Ishikawa (cell line): ENCODE measurements at regions not wholly inside any gene's neighbourhood (a gene's known extent, or its start where the extent isn't known, plus 50 kb on each side); places are given as distances from the start of the nearest gene placed in this dataset.

ENCODE experiments used
- CREB1 ChIP-seq: IDR thresholded peaks from 2 replicates; pipeline ENCODE4 v1.6.1; 2012; ENCODE audit warnings: low read depth
- EGR1 ChIP-seq: IDR thresholded peaks from 2 replicates; pipeline ENCODE4 v1.6.1; 2012
- EP300 ChIP-seq: IDR thresholded peaks from 2 replicates; pipeline ENCODE4 v1.6.1; 2012; ENCODE audit warnings: borderline replicate concordance
- RAD21 ChIP-seq: IDR thresholded peaks from 2 replicates; pipeline ENCODE4 v1.6.1; 2012; ENCODE audit warnings: low read depth
- TAF1 ChIP-seq: IDR thresholded peaks from 2 replicates; pipeline ENCODE4 v1.6.1; 2012; ENCODE audit warnings: low read depth, mild to moderate bottlenecking
- YY1 ChIP-seq: IDR thresholded peaks from 2 replicates; pipeline ENCODE4 v1.6.1; 2012; ENCODE audit warnings: low read depth
- TF ChIP-seq, protein P1 (sequence below): IDR thresholded peaks from 2 replicates; pipeline ENCODE4 v1.6.1; 2012; ENCODE audit warnings: low read depth, mild to moderate bottlenecking
- TF ChIP-seq, protein P2 (sequence below): IDR thresholded peaks from 2 replicates; pipeline ENCODE4 v1.6.1; 2012

DNA sequence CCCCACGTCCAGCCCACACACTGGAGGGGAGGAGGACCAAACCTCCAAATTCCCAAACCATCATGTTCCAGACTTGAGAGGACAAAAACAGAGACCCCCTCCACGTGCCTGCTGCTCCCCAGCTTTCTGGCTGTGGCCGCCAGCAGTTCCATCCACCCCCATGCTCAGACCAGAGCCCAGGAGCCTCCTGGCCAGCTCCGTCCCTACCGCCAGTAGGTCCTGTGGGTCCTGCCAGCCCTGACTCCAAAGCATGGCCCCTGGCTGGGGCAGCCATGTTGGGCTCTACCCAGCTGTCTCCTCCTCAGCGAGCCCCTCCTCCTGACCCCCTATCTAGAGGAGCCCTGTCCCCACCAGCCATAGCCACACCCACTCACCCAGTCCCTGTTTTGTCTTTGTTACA lies 227.3 kb upstream of the RTL1 start:
- no peak for TF ChIP-seq YY1
- no peak for TF ChIP-seq EP300
- no peak for TF ChIP-seq EGR1
- no peak for TF ChIP-seq RAD21
- TF ChIP-seq, protein P1, sequence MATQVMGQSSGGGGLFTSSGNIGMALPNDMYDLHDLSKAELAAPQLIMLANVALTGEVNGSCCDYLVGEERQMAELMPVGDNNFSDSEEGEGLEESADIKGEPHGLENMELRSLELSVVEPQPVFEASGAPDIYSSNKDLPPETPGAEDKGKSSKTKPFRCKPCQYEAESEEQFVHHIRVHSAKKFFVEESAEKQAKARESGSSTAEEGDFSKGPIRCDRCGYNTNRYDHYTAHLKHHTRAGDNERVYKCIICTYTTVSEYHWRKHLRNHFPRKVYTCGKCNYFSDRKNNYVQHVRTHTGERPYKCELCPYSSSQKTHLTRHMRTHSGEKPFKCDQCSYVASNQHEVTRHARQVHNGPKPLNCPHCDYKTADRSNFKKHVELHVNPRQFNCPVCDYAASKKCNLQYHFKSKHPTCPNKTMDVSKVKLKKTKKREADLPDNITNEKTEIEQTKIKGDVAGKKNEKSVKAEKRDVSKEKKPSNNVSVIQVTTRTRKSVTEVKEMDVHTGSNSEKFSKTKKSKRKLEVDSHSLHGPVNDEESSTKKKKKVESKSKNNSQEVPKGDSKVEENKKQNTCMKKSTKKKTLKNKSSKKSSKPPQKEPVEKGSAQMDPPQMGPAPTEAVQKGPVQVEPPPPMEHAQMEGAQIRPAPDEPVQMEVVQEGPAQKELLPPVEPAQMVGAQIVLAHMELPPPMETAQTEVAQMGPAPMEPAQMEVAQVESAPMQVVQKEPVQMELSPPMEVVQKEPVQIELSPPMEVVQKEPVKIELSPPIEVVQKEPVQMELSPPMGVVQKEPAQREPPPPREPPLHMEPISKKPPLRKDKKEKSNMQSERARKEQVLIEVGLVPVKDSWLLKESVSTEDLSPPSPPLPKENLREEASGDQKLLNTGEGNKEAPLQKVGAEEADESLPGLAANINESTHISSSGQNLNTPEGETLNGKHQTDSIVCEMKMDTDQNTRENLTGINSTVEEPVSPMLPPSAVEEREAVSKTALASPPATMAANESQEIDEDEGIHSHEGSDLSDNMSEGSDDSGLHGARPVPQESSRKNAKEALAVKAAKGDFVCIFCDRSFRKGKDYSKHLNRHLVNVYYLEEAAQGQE = no peak
- TF ChIP-seq, protein P2, sequence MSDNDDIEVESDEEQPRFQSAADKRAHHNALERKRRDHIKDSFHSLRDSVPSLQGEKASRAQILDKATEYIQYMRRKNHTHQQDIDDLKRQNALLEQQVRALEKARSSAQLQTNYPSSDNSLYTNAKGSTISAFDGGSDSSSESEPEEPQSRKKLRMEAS = no peak
- TF ChIP-seq CREB1 = no peak
- TF ChIP-seq TAF1 = no peak
